Keratinocyte (primary cell): ENCODE measurements at regions not wholly inside any gene's neighbourhood (a gene's known extent, or its start where the extent isn't known, plus 50 kb on each side); places are given as distances from the start of the nearest gene placed in this dataset.

Source experiments
- DNase-seq: peaks from one replicate; pipeline ENCODE4 v3.0.0-alpha.2; 2011; ENCODE audit warnings: low read depth, missing footprints, low spot score
- FAIRE-seq: peaks from 2 replicates; lab custom pipeline; 2011; peaks lifted over from hg19 to GRCh38; lab: Jason Lieb, UNC
- H2AFZ ChIP-seq: 2 replicates; pipeline ENCODE4 v1.6.0; 2012; ENCODE audit warnings: low read length, control low read depth, inconsistent platforms; ENCODE audit not compliant: control insufficient read depth
- H3K27ac ChIP-seq: 2 replicates; pipeline ENCODE4 v1.5.1; 2011; ENCODE audit warnings: low read length; ENCODE audit not compliant: control insufficient read depth, insufficient read depth
- H3K27me3 ChIP-seq: 3 replicates; pipeline ENCODE4 v1.6.0; 2011; ENCODE audit warnings: low read length; ENCODE audit not compliant: control insufficient read depth, insufficient read depth; ENCODE audit errors: extremely low read depth
- H3K36me3 ChIP-seq, 2 experiments: 2 replicates in 1 of 2; 3 replicates in 1 of 2; pipeline ENCODE4 v1.5.1; 2011; ENCODE audit warnings: low read length in 2 of 2, mild to moderate bottlenecking in 1 of 2; ENCODE audit not compliant: control insufficient read depth in 2 of 2, insufficient read depth in 2 of 2; ENCODE audit errors: extremely low read depth in 1 of 2
- H3K4me1 ChIP-seq: 3 replicates; pipeline ENCODE4 v1.5.1; 2011; ENCODE audit warnings: low read length; ENCODE audit not compliant: control insufficient read depth, insufficient read depth; ENCODE audit errors: extremely low read depth
- H3K4me2 ChIP-seq: 3 replicates; pipeline ENCODE4 v1.6.0; 2011; ENCODE audit warnings: low read depth, low read length; ENCODE audit not compliant: control insufficient read depth, insufficient read depth; ENCODE audit errors: extremely low read depth
- H3K4me3 ChIP-seq, 3 experiments: fragments of 200-600 bp in 1 of 3; sonication (generic) in 1 of 3; 2 replicates in 2 of 3; 3 replicates in 1 of 3; pipeline ENCODE4 v1.5.1; 2011 to 2016; ENCODE audit warnings: low read length in 3 of 3, mild to moderate bottlenecking in 3 of 3, control low read depth in 2 of 3, inconsistent platforms in 1 of 3, low read depth in 1 of 3, mixed read lengths in 1 of 3, mixed run types in 1 of 3, moderate library complexity in 1 of 3; ENCODE audit not compliant: control insufficient read depth in 2 of 3, insufficient read depth in 2 of 3; ENCODE audit errors: extremely low read depth in 1 of 3
- H3K79me2 ChIP-seq: 2 replicates; pipeline ENCODE4 v1.6.0; 2012; ENCODE audit warnings: low read length; ENCODE audit not compliant: control insufficient read depth, insufficient read depth
- H3K9ac ChIP-seq: 3 replicates; pipeline ENCODE4 v1.6.0; 2011; ENCODE audit warnings: low read length; ENCODE audit not compliant: control insufficient read depth, insufficient read depth; ENCODE audit errors: extremely low read depth
- H3K9me1 ChIP-seq: 3 replicates; pipeline ENCODE4 v1.6.0; 2011; ENCODE audit warnings: low read length; ENCODE audit not compliant: control insufficient read depth, insufficient read depth; ENCODE audit errors: extremely low read depth
- H3K9me3 ChIP-seq: 2 replicates; pipeline ENCODE4 v1.5.1; 2012; ENCODE audit warnings: low read depth, low read length; ENCODE audit not compliant: control insufficient read depth
- H4K20me1 ChIP-seq: 3 replicates; pipeline ENCODE4 v1.6.0; 2011; ENCODE audit warnings: low read length; ENCODE audit not compliant: control insufficient read depth, insufficient read depth; ENCODE audit errors: extremely low read depth
- CTCF ChIP-seq, 3 experiments: IDR thresholded peaks in 1 of 3; conservative IDR thresholded peaks in 1 of 3; optimal IDR thresholded peaks in 1 of 3; 2 replicates in 2 of 3; 3 replicates in 1 of 3; pipeline versions ENCODE3 to v1.5.1; 2011; ENCODE audit warnings: low read length in 3 of 3, mild to moderate bottlenecking in 3 of 3, moderate library complexity in 2 of 3, control low read depth in 1 of 3, inconsistent platforms in 1 of 3; ENCODE audit not compliant: insufficient read depth in 2 of 3; ENCODE audit errors: extremely low read depth in 1 of 3
- EZH2 ChIP-seq: IDR thresholded peaks from one replicate; pipeline ENCODE4 v1.6.1; 2012; ENCODE audit warnings: inconsistent platforms, mild to moderate bottlenecking, low read length, moderate library complexity
- dilution Hi-C: fragments of 300-500 bp; cut with MboI; formaldehyde crosslinking; loops from one replicate; pipeline ENCODE4 v1.7.0; 2020; ENCODE audit warnings: low sequenced_read_pairs; ENCODE audit not compliant: extremely low pct_ligation_motif_present

DNA sequence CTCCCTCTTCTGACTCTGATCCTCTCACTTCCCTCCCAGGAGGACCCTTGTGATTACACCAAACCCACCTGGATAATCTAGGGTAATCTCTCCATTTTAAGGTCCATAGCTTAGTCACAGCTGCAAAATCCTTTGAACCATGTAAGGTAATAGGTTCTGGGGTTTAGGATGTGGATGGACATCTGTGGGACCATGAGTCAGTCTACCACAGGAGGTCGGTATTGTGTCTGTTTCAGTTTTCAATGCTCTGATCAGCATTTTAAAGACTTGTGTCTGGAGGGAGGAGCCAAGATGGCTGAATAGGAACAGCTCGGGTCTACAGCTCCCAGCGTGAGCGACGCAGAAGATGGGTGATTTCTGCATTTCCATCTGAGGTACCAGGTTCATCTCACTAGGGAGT lies 112.6 kb downstream of the CAVIN4 start:
- Histone ChIP-seq H3K9me1 (no peaks in the 10 kb centered on the region), H3K27me3 (no peaks in the 10 kb centered on the region), H3K4me1 (no peaks in the 10 kb centered on the region), H3K36me3 (no peaks in the 10 kb centered on the region), H2AFZ (no peak overlapping the region), H3K4me2 (no peak overlapping the region), H3K9me3 (no peaks in the 10 kb centered on the region), H3K4me3 (no peak overlapping the region), H3K27ac (no peak overlapping the region), H3K79me2 (no peaks in the 10 kb centered on the region), H4K20me1 (no peaks in the 10 kb centered on the region), H3K9ac (no peak overlapping the region)
- dilution Hi-C loops: no loop called here
- no peak for DNase-seq
- no peak for TF ChIP-seq CTCF (optimal IDR thresholded peaks at IDR 0.05 in 1 of 3, IDR thresholded peaks at IDR 0.05 in 1 of 3, conservative IDR thresholded peaks at IDR 0.05 in 1 of 3; ENCODE audit: extremely low read depth in 1 of 3, insufficient read depth in 2 of 3, low read length in 3 of 3)
- TF ChIP-seq EZH2: no peak
- no peak for FAIRE-seq

GRCh38 chr9:100697339-100697738 lies 119.5 kb downstream of the CAVIN4 start:
- H3K4me3 ChIP-seq: no peak overlapping the region
- no peak for FAIRE-seq

More at GRCh38 chr9:100697339-100697738, 119.5 kb downstream of the CAVIN4 start:
- dilution Hi-C loops: no loop called here
- H3K4me2 ChIP-seq: no peak overlapping the region
- H3K27me3 ChIP-seq: no peaks in the 10 kb centered on the region
- H3K9ac ChIP-seq: no peak overlapping the region
- no peak for DNase-seq
- H2AFZ ChIP-seq: no peak overlapping the region
- no peak overlapping the region for H3K27ac ChIP-seq
- H3K9me1 ChIP-seq: no peaks in the 10 kb centered on the region
- no peaks in the 10 kb centered on the region for H3K79me2 ChIP-seq
- TF ChIP-seq EZH2: no peak
- no peak for TF ChIP-seq CTCF (optimal IDR thresholded peaks at IDR 0.05 in 1 of 3, IDR thresholded peaks at IDR 0.05 in 1 of 3, conservative IDR thresholded peaks at IDR 0.05 in 1 of 3; ENCODE audit: extremely low read depth in 1 of 3, insufficient read depth in 2 of 3, low read length in 3 of 3)
- no peaks in the 10 kb centered on the region for H3K36me3 ChIP-seq
- H3K9me3 ChIP-seq: no peaks in the 10 kb centered on the region
- no peaks in the 10 kb centered on the region for H3K4me1 ChIP-seq
- no peaks in the 10 kb centered on the region for H4K20me1 ChIP-seq
